Neural cell (in vitro differentiated cells): ENCODE measurements at regions not wholly inside any gene's neighbourhood (a gene's known extent, or its start where the extent isn't known, plus 50 kb on each side); places are given as distances from the start of the nearest gene placed in this dataset.

Experiments used
- H2AFZ ChIP-seq: fragments of 200-600, 300-800 bp; sonication (generic), shearing (Covaris generic); 2 replicates; pipeline ENCODE4 v1.6.0; 2014; ENCODE audit warnings: low read depth, mild to moderate bottlenecking, antibody characterized with exemption, low read length, moderate library complexity
- H3F3A ChIP-seq: fragments of 200-600 bp; shearing (Covaris generic); 2 replicates; pipeline ENCODE4 v1.6.1; 2016; ENCODE audit warnings: mild to moderate bottlenecking, moderate library complexity, mixed read lengths, antibody characterized with exemption, low read length; ENCODE audit not compliant: insufficient read depth, poor library complexity, severe bottlenecking
- H3K27ac ChIP-seq: fragments of 200-600, 300-800 bp; sonication (generic), shearing (Covaris generic); 2 replicates; pipeline ENCODE4 v1.5.1; 2014; ENCODE audit warnings: mild to moderate bottlenecking, low read length, moderate library complexity
- H3K27me3 ChIP-seq: fragments of 300-800, 200-600 bp; sonication (generic), shearing (Covaris generic); 2 replicates; pipeline ENCODE4 v1.6.0; 2014; ENCODE audit warnings: mild to moderate bottlenecking, low read depth, low read length, moderate library complexity; ENCODE audit not compliant: insufficient read depth
- H3K36me3 ChIP-seq: fragments of 300-800, 200-600 bp; sonication (generic), shearing (Covaris generic); 2 replicates; pipeline ENCODE4 v1.5.1; 2014; ENCODE audit warnings: mild to moderate bottlenecking, antibody characterized with exemption, low read length, moderate library complexity; ENCODE audit not compliant: insufficient read depth
- H3K4me2 ChIP-seq: fragments of 300-800, 200-600 bp; sonication (generic), shearing (Covaris generic); 2 replicates; pipeline ENCODE4 v1.6.0; 2014; ENCODE audit warnings: mild to moderate bottlenecking, low read length
- H3K4me3 ChIP-seq: fragments of 300-800, 200-600 bp; sonication (generic), shearing (Covaris generic); 2 replicates; pipeline ENCODE4 v1.5.1; 2014; ENCODE audit warnings: mild to moderate bottlenecking, low read length, moderate library complexity
- H3K79me2 ChIP-seq: fragments of 200-600 bp; shearing (Covaris generic); replicated peaks from 2 replicates; pipeline ENCODE4 v1.6.0; 2014; ENCODE audit warnings: mild to moderate bottlenecking, low read length, moderate library complexity; ENCODE audit not compliant: insufficient read depth
- H3K9ac ChIP-seq: fragments of 300-800, 200-600 bp; sonication (generic), shearing (Covaris generic); 2 replicates; pipeline ENCODE4 v1.6.1; 2016; ENCODE audit warnings: mild to moderate bottlenecking, low read length, mixed read lengths
- H3K9me2 ChIP-seq: fragments of 200-600 bp; shearing (Covaris generic); 2 replicates; pipeline ENCODE4 v1.6.1; 2016; ENCODE audit warnings: mild to moderate bottlenecking, low read length, mixed read lengths; ENCODE audit not compliant: insufficient read depth
- H3K9me3 ChIP-seq: fragments of 200-600, 300-800 bp; sonication (generic), shearing (Covaris generic); 2 replicates; pipeline ENCODE4 v1.6.1; 2016; ENCODE audit warnings: mild to moderate bottlenecking, mixed run types, low read length, moderate library complexity, mixed read lengths
- H4K20me1 ChIP-seq: fragments of 200-600 bp; shearing (Covaris generic); 2 replicates; pipeline ENCODE4 v1.6.1; 2016; ENCODE audit warnings: mild to moderate bottlenecking, mixed run types; ENCODE audit not compliant: insufficient read depth
- EP300 ChIP-seq: fragments of 450-650 bp; conservative IDR thresholded peaks from 2 replicates; pipeline ENCODE4 v1.6.1; 2014; ENCODE audit warnings: antibody characterized with exemption, mild to moderate bottlenecking, moderate library complexity; ENCODE audit not compliant: poor library complexity, severe bottlenecking
- EZH2 ChIP-seq: fragments of 200-600, 300-800 bp; shearing (Covaris generic), sonication (generic); IDR thresholded peaks from 2 replicates; pipeline ENCODE4 v1.6.1; 2014; ENCODE audit warnings: antibody characterized with exemption, low read length, borderline replicate concordance, mild to moderate bottlenecking; ENCODE audit not compliant: insufficient read depth, poor library complexity, severe bottlenecking
- MXI1 ChIP-seq: fragments of 450-650 bp; conservative IDR thresholded peaks from 2 replicates; pipeline ENCODE4 v1.6.1; 2014; ENCODE audit warnings: antibody characterized with exemption, mild to moderate bottlenecking; ENCODE audit not compliant: poor library complexity, severe bottlenecking
- POLR2AphosphoS5 ChIP-seq: IDR thresholded peaks from 2 replicates; pipeline ENCODE4 v1.6.1; 2012
- RAD21 ChIP-seq: fragments of 450-650 bp; conservative IDR thresholded peaks from 2 replicates; pipeline ENCODE4 v1.6.1; 2014; ENCODE audit warnings: antibody characterized with exemption, mild to moderate bottlenecking, moderate library complexity
- SMC3 ChIP-seq: fragments of 450-650 bp; conservative IDR thresholded peaks from 2 replicates; pipeline ENCODE4 v1.6.1; 2014; ENCODE audit warnings: antibody characterized with exemption, mild to moderate bottlenecking, moderate library complexity; ENCODE audit not compliant: poor library complexity
- TAF1 ChIP-seq: IDR thresholded peaks from 2 replicates; pipeline ENCODE4 v1.6.1; 2012; ENCODE audit warnings: low read depth
- TF ChIP-seq, protein P1 (sequence below): fragments of 450-650 bp; IDR thresholded peaks from 2 replicates; pipeline ENCODE4 v1.5.1; 2014; ENCODE audit warnings: antibody characterized with exemption, mild to moderate bottlenecking, moderate library complexity; ENCODE audit not compliant: poor library complexity, severe bottlenecking
- TF ChIP-seq, protein P2 (sequence below): IDR thresholded peaks from 2 replicates; pipeline ENCODE4 v1.6.1; 2012; ENCODE audit warnings: borderline replicate concordance

DNA sequence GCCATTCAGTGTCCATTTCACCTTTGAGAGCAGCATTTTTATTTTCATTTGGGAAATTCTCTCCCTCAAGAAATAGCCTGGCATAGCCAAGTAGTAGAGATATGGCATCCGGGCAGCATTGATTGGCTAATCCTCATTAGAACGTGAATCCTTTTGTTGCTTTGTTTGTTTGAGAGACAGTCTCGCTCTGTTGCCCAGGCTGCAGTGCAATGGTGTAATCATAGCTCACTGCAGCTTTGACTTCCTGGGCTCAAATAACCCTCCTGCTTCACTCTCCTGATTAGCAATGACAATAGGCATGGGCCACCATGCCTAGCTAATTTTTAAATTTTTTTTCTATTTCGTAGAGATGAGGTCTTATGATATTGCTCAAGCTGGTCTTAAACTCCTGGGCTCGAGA is 1174.9 kb upstream of the AUTS2 start:
- H3K9me3 ChIP-seq: no peaks in the 10 kb centered on the region
- H2AFZ ChIP-seq: no peak overlapping the region
- H4K20me1 ChIP-seq: no peaks in the 10 kb centered on the region
- no peaks in the 10 kb centered on the region for H3K36me3 ChIP-seq
- no peaks in the 10 kb centered on the region for H3K27me3 ChIP-seq
- no peak for TF ChIP-seq RAD21
- TF ChIP-seq, protein P1, sequence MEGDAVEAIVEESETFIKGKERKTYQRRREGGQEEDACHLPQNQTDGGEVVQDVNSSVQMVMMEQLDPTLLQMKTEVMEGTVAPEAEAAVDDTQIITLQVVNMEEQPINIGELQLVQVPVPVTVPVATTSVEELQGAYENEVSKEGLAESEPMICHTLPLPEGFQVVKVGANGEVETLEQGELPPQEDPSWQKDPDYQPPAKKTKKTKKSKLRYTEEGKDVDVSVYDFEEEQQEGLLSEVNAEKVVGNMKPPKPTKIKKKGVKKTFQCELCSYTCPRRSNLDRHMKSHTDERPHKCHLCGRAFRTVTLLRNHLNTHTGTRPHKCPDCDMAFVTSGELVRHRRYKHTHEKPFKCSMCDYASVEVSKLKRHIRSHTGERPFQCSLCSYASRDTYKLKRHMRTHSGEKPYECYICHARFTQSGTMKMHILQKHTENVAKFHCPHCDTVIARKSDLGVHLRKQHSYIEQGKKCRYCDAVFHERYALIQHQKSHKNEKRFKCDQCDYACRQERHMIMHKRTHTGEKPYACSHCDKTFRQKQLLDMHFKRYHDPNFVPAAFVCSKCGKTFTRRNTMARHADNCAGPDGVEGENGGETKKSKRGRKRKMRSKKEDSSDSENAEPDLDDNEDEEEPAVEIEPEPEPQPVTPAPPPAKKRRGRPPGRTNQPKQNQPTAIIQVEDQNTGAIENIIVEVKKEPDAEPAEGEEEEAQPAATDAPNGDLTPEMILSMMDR: no peak
- no peak overlapping the region for H3K4me3 ChIP-seq
- no peak overlapping the region for H3K9ac ChIP-seq
- no peak overlapping the region for H3K4me2 ChIP-seq
- H3K79me2 ChIP-seq: no peaks in the 10 kb centered on the region
- no peaks in the 10 kb centered on the region for H3K9me2 ChIP-seq
- H3K27ac ChIP-seq: no peak overlapping the region
- no peaks in the 10 kb centered on the region for H3F3A ChIP-seq

DNA sequence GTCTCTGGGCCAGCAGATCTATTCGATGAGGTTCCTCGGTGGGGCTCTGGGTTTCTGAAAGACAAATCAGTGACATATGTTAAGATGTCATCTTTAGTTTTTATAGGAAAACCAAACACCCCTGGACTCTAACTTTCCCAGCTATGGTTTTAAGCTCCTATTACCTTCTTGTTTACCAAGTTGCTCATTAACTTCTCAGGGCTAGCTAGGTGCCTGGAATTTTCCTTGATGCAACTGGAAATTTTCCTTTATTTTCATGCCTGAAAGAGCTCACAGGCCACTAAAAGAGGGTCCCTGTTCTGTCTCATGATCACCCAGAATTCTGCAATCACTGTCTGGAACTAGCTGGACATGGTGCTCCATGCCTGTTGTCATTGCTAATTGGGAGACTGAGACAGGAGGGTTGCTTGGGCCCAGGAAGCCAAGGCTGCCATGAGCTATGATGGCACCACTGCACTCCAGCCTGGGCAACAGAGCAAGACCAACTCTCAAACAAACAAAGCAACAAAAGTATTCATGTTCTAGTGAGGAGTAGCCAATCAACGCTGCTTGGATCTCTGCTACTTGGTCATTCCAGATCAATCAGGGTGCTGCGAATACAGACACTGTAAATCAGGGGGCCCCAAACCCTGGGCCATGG is 1173.5 kb upstream of the AUTS2 start:
- H3K4me3 ChIP-seq: no peak overlapping the region
- no peak overlapping the region for H2AFZ ChIP-seq
- H3K36me3 ChIP-seq: no peaks in the 10 kb centered on the region
- no peaks in the 10 kb centered on the region for H3K79me2 ChIP-seq
- H3K9me3 ChIP-seq: no peaks in the 10 kb centered on the region
- no peaks in the 10 kb centered on the region for H3K9me2 ChIP-seq
- no peaks in the 10 kb centered on the region for H4K20me1 ChIP-seq
- H3F3A ChIP-seq: no peaks in the 10 kb centered on the region
- H3K9ac ChIP-seq: no peak overlapping the region
- no peaks in the 10 kb centered on the region for H3K27me3 ChIP-seq
- no peak overlapping the region for H3K27ac ChIP-seq
- no peak for TF ChIP-seq SMC3
- TF ChIP-seq EP300: no peak
- TF ChIP-seq RAD21: no peak
- TF ChIP-seq, protein P1: no peak
- no peak for TF ChIP-seq POLR2AphosphoS5
- no peak for TF ChIP-seq TAF1
- TF ChIP-seq, protein P2, sequence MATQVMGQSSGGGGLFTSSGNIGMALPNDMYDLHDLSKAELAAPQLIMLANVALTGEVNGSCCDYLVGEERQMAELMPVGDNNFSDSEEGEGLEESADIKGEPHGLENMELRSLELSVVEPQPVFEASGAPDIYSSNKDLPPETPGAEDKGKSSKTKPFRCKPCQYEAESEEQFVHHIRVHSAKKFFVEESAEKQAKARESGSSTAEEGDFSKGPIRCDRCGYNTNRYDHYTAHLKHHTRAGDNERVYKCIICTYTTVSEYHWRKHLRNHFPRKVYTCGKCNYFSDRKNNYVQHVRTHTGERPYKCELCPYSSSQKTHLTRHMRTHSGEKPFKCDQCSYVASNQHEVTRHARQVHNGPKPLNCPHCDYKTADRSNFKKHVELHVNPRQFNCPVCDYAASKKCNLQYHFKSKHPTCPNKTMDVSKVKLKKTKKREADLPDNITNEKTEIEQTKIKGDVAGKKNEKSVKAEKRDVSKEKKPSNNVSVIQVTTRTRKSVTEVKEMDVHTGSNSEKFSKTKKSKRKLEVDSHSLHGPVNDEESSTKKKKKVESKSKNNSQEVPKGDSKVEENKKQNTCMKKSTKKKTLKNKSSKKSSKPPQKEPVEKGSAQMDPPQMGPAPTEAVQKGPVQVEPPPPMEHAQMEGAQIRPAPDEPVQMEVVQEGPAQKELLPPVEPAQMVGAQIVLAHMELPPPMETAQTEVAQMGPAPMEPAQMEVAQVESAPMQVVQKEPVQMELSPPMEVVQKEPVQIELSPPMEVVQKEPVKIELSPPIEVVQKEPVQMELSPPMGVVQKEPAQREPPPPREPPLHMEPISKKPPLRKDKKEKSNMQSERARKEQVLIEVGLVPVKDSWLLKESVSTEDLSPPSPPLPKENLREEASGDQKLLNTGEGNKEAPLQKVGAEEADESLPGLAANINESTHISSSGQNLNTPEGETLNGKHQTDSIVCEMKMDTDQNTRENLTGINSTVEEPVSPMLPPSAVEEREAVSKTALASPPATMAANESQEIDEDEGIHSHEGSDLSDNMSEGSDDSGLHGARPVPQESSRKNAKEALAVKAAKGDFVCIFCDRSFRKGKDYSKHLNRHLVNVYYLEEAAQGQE: no peak
- no peak for TF ChIP-seq EZH2
- no peak for TF ChIP-seq MXI1
- no peak overlapping the region for H3K4me2 ChIP-seq
